ENCODE measurements at regions not wholly inside any gene's neighbourhood (a gene's known extent, or its start where the extent isn't known, plus 50 kb on each side); places are given as distances from the start of the nearest gene placed in this dataset.
"Not testable (repeated sequence)": the region's sequence is repeated elsewhere in the genome, so short reads cannot be mapped to it uniquely, and the experiment has no call there.

DNA sequence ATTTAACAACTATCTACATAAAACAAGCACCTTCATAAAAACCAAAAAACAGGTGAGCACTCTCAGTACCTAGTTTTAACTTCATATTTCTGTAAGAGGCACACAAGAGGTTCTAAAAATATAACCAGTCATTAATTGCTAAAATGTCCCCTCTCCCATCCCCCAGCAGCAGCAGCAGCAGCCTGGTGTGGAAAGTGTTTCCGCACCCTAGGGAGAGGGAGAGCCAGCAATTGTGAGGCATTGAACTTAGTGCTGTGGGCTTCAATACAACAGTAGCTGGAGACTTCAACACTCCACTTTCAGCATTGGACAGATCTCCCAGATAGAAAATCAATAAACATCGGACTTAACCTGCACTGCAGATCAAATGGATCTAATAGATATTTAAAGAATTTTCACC, 1158.5 kb downstream of the JRKL start:
- H3K27ac ChIP-seq, result no peak overlapping the region
- no peak overlapping the region for H3K4me3 ChIP-seq

DNA sequence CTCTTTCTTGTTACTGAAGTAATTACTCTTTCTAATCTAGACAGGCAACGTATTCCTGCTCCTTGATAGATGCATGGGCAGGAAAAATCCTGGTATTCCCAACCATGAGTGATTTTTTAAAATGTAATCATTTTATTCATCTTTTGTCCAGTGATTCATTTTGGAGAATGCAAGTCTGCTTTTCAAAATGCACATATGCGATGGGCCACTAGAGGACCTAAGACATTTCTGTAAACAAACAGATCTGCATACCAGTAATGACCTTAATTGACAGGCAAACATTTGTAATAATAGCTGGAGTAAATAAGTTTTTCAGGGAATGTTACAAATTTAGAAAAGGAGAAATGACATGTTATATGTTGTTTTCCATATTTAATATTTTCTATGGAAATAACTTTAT, 1167.6 kb downstream of the JRKL start:
- no peak overlapping the region for H3K4me3 ChIP-seq
- no peak overlapping the region for H3K27ac ChIP-seq

DNA sequence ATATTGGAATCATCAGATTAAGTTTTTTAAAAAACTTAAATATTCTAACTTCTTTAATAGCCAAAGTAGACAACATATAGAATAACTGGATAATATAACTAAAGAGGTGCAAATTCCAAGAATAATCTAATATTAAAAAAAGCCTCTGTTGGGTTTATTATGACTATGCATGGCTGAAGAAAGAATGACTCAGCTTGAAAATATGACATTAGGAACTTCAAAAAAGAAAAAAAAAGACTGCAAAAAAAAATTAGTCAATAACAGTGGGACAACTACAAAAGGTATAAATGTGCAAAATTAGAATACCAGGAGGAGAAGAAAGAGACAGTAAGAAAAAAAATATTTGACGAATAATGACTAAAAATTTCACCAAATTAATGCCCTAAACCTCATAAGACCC, 1178.0 kb downstream of the JRKL start:
- Histone ChIP-seq H3K4me3 (no peak overlapping the region), H3K27ac (no peak overlapping the region)

DNA sequence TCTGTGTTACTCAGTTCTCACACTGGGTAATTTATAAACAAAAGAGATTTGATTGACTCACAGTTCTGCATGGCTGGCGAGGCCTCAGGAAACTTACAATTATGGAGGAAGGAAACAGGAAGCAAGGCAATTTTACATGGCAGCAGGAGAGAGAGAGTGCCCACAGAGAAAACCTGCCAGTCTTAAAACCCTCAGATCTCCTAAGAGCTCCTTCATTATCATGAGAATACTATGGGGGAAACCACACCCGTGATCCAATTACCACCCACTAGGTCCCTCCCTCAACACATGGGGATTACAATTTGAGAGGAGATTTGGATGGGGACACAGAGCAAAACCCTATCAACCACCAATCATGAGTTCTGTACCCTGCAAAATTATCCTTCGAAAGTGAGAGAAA, 1180.8 kb downstream of the JRKL start:
- Histone ChIP-seq H3K4me3 (no peak overlapping the region), H3K27ac (no peak overlapping the region)

DNA sequence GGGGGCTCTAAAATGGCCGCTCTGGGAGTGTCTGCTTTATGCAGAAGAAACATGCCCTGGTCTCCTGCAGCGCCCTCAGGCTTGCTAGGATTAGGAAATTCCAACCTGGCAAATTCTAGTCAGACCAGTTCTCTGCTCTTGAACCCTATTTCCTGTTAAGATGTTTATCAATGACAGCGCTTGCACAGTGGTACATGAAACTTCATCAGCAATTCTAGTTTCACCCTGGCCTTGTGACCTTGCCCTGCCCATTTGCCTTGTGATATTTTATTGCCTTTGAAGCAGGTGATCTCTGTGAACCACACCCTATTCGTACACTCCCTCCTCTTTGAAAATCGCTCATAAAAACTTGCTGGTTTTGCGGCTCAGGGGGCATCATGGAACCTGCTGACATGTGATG, 1184.0 kb downstream of the JRKL start:
- not testable (repeated sequence) for H3K4me3 ChIP-seq, H3K27ac ChIP-seq

DNA sequence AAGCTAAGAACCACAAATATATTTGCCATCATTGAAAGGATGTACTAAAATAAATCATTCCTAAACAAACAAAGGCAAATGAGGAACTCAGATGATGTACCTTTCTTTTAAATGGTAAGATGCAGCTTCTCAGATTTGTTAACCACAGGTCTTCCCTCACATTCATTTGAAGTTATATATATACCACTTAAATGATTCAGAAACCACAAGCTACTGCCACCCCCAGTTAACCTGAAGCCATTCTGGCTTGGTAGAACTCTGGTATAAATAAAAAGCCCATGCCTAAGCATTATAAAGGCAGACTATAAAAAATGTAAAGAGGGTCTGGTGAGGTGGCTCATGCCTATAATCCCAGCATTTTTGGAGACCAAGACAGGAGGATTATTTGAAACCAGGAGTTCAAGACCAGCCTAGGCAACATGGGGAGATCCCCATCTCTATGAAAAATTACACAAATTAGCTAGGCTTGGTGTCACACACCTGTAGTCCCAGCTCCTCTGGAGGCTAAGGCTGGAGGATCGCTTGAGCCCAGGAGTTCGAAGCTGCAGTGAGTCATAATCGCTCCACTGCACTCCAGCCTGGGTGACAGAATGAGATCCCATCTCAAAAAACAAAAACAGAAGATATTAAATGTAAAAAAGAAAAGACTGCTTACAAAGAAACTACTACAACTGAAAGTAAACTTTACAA, 1185.3 kb downstream of the JRKL start:
- no peak overlapping the region for H3K27ac ChIP-seq

DNA sequence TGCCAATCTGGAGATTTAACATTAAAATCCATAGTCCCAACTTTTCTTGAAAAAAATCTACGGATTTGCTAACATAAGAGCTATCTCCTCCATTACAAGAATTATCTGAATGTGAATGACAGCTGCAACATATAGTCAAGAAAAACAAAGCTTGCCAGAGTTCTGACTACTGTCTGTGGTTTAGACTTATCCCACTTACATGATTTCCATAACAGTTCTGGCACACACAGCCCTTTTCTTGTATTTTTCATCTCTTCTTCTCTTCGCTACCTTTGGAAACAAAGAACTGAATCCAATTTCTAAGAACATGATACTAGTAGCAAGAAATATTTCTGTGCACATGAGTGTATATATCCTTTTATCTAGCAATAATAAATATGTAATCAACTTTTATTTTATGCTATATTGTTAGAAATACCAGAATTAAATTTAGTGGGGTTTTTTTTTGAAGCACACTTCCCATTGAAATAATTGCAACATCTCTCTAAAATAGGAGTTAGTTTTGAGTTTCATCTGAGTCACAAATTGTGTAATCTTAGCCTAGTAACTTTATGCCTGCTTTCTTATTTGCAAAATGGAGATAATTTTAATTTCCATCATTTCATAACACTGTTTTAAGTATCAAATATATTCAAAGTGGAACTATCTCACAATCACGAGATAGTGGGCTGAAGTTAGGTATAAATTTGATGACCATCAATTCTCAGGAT, 1217.6 kb downstream of the JRKL start:
- Histone ChIP-seq H3K27ac (no peak overlapping the region), H3K4me3 (no peak overlapping the region)

More for the DNA sequence above, 1185.3 kb downstream of the JRKL start:
- no peak overlapping the region for H3K4me3 ChIP-seq

DNA sequence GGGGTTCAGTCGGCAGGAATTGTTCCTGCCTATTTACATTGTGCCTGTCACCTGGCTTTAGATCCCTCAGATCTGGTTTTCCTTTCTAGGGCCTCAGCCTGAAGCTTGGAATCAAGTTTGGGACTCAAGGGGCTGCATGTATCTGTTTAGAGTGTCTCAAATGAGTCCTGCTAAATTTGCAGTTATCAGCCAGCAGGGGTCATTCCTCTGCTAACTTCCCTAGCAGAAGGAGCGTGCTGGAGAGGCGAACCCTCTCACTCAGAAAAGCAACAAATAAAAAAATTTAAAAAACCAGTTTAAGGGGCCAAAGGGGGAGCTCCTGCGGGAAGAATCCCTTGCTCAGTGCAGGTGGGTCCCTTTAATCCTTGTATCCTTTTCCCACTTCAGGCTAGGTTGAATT, 1220.2 kb downstream of the JRKL start:
- H3K27ac ChIP-seq, result no peak overlapping the region
- no peak overlapping the region for H3K4me3 ChIP-seq

DNA sequence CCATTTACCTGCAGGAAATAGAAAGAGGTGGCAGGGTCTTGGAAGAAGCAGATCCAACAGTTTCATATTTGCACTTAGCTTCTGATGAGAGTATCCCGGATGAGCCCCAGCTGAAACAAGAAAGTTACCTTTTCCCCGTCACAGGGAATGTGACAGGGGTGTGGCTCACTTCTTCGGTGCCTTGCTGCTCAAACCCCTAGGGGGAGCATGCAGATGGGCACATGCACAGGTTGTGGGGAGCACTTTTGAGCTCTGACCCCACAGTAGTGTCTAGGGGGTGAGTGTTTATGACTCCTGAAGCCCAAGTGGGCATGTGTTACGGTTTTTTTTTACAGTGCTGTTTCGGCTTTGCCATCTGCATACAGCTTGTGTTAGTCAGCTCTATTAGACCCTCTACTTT, 1221.0 kb downstream of the JRKL start:
- Histone ChIP-seq H3K27ac (no peak overlapping the region), H3K4me3 (no peak overlapping the region)

DNA sequence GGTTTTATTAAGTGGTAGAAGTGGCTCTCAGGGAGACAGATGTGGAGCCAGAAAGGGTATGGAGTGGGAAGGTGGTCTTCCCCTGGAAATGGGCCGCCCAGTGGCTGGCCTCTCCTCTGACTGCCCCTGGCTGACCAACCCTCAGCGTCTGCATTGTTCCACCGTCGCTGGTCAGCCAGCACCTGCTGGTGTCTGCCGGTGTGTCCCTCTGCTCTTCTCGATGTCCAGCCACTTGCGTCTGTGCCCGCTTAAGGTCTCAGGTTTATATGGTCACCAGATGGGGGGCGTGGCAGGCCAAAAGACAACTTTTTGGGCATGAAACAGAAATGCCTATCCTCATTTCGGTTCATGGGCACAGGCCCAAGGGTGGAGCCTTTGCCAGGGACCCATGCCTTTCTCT, 1221.5 kb downstream of the JRKL start:
- no peak overlapping the region for H3K27ac ChIP-seq
- no peak overlapping the region for H3K4me3 ChIP-seq

DNA sequence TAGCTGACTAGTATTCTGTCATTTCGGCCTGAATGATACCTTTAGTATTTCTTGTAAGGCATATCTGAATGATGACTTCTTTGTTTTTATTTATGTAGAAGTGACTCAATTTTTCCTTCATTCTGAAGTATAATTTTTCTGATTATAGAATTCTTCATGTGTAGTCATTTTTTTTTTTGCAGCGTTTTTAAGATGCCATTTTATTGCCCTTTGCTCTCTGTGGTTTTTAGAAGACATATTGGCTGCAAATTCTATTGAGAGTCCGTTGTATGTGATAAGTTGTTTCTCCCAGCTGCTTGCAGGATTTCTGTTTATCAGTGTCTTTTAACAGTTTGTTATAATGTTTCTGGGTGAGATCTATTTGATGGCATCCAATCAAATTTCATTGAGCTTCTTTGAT, 1224.8 kb downstream of the JRKL start:
- Histone ChIP-seq H3K27ac (no peak overlapping the region), H3K4me3 (no peak overlapping the region)

DNA sequence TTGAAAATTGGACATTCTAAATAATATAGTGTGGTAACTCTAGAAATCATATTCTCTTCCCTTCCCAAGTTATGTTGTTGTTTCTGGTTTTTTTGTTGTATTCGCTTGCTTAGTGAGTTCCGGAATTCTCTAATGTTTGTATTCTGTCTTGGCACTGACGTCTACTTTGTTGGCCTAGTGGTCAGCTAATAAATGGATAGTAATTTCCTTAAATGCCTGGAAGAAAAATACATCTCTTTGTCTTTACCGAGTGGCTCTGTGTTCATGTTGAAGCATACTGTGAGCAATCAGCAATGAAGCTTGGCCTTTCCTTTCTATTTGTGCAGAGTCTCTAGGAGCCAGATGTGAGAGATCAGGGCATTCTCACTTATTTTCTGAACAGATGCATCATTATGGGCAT, 1225.7 kb downstream of the JRKL start:
- H3K4me3 ChIP-seq, result no peak overlapping the region
- no peak overlapping the region for H3K27ac ChIP-seq

DNA sequence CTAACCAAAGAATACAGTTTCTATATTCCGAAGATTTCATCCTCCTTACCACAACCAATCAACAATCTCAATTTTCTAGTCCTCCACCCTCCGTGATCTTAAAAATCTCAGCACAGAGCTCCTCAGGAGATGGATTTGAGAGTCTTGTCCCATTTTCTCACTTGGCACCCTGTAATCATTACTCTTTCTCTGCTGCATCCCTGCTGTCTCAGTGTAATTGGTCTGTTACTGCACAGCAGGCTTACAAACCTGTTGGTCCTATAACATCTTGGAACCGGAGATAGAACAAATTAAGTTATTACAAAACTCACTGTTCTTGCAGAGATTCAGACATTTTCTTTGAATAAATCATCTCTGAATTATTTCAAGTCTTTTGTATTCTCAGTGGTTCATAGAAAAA, 1227.2 kb downstream of the JRKL start:
- H3K27ac ChIP-seq, result no peak overlapping the region
- no peak overlapping the region for H3K4me3 ChIP-seq

DNA sequence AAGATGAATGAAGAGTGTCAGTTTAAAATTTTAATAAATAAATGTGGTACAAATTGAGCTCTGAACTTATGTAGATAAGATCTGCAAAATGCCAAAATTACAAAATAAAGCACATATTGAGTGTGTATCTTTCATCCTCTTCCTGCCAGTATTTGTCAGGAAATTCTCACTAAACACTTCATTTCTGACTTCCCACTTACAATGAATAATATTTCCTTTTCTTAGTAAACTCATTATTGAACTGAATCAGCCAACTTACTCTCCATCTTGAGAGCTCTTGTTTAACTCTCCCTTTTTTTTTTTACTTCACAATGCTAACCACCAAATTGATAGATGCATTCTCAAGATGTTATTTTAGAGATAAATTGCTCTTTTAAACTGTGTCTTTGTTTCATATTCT, 1230.2 kb downstream of the JRKL start:
- no peak overlapping the region for H3K4me3 ChIP-seq

DNA sequence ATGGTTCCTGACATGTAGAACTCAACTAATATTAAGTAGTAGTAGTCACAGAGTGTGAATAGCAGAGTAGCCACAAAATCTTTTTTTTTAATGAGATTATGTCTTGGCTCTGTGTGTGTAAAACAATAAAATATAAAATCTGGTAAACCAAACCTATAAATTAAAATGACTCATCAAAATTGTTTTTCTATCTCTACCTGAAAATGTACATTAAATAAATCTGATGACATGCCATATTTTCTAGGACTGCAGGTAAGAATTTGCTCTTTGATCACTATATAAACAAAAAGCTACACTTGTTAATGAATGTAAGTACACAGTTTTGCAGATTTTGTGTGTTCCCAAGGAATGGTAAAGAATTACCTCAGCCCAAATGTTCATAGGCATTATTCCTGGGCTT, 1231.5 kb downstream of the JRKL start:
- Histone ChIP-seq H3K4me3 (no peak overlapping the region), H3K27ac (no peak overlapping the region)

More for the DNA sequence above, 1230.2 kb downstream of the JRKL start:
- no peak overlapping the region for H3K27ac ChIP-seq

DNA sequence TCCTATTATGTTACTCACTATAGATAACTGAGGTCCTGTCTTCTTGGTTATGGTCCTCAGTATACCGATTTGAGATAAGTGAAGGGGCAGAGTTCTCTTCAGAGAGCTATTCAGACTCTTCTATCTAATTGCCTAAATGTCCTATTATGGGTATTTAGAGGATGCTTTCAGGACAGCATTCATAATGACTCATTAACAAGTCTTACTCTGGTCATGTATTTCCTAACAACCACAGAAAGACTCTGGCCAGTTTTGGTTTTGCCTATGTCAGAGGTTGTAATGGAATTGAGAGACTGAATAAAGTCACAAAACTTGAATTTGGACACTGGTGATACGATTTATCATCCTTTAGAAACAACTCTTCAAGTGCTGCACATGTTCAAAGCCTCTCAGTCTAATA, 1233.0 kb downstream of the JRKL start:
- Histone ChIP-seq H3K4me3 (no peak overlapping the region), H3K27ac (no peak overlapping the region)

DNA sequence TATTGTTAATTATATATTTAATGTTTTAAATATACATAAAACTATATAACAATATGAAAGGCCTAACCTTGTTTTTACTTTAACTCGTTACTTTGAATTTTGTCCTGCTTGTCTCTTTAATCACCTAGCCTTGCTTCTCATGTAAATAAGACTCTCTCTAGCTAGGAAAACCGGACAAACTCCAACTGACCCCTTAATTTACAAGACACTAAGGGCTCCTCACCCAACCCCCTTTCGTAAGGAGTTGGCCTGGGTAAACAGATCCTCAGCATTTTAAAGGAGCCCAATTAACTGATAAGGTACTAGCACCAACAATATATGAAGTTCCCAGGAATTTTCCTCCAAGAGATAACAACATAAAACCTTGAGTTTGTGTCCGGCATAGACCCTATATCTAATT, 1246.9 kb downstream of the JRKL start:
- not testable (repeated sequence) for H3K4me3 ChIP-seq, H3K27ac ChIP-seq

DNA sequence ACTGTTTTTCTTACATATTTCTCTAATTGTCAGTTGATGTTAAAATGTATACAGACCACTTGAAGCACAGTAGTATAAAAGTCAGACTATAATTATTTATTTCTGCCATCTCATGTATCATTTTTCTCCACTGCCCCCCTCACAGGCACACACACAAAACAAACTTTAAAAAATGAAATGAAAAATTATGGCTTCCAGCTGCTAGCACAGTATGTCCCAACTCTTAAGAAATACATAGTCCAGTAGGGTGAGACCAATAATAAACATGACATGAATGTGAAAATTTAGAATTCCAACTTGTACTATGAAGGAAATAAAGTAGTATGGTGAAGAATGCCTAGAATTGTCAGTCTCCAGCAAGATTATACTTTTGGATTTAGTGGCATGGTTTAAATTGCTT, 1247.9 kb downstream of the JRKL start:
- H3K27ac ChIP-seq, result no peak overlapping the region
- no peak overlapping the region for H3K4me3 ChIP-seq

DNA sequence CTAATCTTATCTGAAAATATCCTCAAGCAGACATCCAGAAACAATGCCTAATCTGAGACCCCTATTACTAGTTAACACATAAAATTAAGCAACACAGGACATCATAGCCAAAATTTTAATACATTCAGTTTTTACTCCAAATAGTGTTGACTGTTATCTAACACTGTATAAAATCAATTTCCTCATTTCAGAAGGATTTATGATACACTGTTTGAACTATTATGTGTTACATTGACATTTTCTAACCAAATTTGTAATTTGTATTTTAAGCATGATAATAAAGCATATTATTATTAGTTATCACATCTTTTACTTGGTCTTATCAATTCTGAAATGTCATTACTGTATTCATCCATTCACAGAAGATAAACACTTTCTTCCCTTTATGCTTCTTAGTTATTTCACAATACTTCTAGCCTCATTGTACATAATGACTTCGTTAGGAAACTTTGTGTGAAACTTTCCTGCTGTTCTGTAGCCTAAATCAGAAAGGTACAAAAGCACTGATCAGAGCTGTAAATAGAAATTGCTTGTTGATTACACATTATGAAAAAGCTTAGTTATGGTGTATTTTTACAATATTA, 1248.9 kb downstream of the JRKL start:
- Histone ChIP-seq H3K4me3 (no peak overlapping the region), H3K27ac (no peak overlapping the region)

DNA sequence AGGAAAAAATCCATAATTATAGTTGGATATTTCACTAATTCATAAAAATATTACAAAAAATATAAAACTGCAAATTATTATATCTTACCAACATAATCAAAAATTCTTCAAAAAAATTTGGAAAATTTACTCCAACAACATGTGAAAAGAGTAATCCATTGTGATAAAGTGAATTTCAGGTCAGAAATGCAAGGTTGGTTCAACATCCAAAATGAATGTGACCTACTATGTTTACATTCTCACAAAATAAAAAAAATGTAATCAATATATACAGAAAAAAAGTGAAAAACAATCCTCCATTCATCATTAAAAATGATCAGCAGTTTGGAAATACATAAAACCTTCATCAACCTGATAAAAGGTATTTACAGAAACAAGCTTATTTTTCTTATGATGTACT, 1252.2 kb downstream of the JRKL start:
- no peak overlapping the region for H3K4me3 ChIP-seq
- no peak overlapping the region for H3K27ac ChIP-seq

DNA sequence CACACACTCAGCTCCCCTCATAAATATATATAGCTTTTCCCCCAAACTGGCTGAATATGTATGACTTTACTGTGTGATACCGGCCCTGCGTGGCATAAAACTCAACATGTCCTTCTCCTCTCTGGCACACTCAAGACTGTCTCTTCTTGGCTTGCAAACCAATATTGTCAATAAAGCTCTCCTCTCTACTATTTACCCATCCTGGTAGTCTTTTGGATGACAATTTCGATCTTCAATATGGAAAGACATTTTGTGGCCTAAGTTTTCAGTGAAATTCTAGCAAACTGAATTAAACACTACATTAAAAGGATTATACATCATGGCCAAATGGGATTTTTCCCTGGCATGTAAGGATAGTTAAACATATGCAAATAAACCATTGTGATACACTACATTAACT, 1255.9 kb downstream of the JRKL start:
- no peak overlapping the region for H3K27ac ChIP-seq
- H3K4me3 ChIP-seq, result no peak overlapping the region

DNA sequence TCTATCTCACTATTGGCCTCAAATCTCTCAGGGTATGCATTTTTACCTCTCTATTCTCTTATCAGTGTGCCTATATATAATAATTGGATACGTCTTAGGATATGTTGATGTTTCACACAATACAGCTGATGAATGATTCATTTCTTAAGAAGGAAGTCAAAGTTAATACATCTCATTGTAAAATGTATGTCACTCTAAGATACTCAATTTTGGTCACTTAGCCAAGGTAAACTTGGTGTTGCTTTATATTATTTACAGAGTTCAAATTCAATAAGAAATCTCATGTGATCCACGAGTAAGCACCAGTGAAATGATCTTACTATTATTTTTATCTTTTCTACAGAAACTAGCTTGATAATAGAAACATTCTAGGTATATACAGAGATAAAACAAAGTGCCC, 1266.5 kb downstream of the JRKL start:
- Histone ChIP-seq H3K27ac (no peak overlapping the region), H3K4me3 (no peak overlapping the region)
